ENCODE measurements at regions not wholly inside any gene's neighbourhood (a gene's known extent, or its start where the extent isn't known, plus 50 kb on each side); places are given as distances from the start of the nearest gene placed in this dataset.

GRCh38 chr11:69996451-69996850 lies 81.7 kb upstream of the ANO1 start:
- DNase-seq (ENCODE audit: insufficient read length, low spot score) (no peak), FAIRE-seq (no peak)
- TF ChIP-seq CTCF (IDR thresholded peaks at IDR 0.05; ENCODE audit: insufficient read depth, missing control alignments): no peak

- no peak for DNase-seq (ENCODE audit: insufficient read length, low spot score)
- no peak for FAIRE-seq
Observed at GRCh38 chr11:69997352-69997751, 80.8 kb upstream of the ANO1 start.

GRCh38 chr11:69999721-70000120 lies 78.4 kb upstream of the ANO1 start:
- TF ChIP-seq CTCF (IDR thresholded peaks at IDR 0.05; ENCODE audit: insufficient read depth, missing control alignments): no peak
- no peak for FAIRE-seq
- DNase-seq (ENCODE audit: insufficient read length, low spot score): no peak

More at GRCh38 chr11:69997352-69997751, 80.8 kb upstream of the ANO1 start:
- TF ChIP-seq CTCF (IDR thresholded peaks at IDR 0.05; ENCODE audit: insufficient read depth, missing control alignments): no peak

DNA sequence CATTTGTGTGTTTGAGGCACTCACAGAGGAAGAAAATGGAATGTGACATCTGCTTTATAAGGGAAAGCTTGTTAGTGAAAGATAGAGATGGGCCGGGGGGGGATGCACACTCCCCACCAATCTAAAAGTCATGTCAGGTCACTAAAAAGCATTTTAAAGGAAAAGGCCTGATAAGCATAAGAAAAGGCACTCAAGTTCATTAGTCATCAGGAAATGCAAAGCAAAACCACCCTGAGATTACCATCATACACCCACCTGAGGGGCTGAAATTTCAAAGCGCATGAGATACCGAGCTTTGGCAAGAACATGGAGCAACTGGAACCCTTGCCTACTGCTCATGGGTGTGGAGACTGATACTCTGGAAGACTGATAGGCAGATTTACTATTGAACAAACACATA lies 77.9 kb upstream of the ANO1 start:
- DNase-seq (ENCODE audit: insufficient read length, low spot score) (no peak), FAIRE-seq (no peak)
- TF ChIP-seq CTCF (IDR thresholded peaks at IDR 0.05; ENCODE audit: insufficient read depth, missing control alignments): no peak

- DNase-seq (ENCODE audit: insufficient read length, low spot score): no peak
- no peak for FAIRE-seq
- TF ChIP-seq CTCF (IDR thresholded peaks at IDR 0.05; ENCODE audit: insufficient read depth, missing control alignments): no peak
Observed at GRCh38 chr11:70001246-70001645, 76.9 kb upstream of the ANO1 start.

- FAIRE-seq (no peak), DNase-seq (ENCODE audit: insufficient read length, low spot score) (no peak)
- no peak for TF ChIP-seq CTCF (IDR thresholded peaks at IDR 0.05; ENCODE audit: insufficient read depth, missing control alignments)
Observed at GRCh38 chr11:70002433-70002832, 75.7 kb upstream of the ANO1 start.

GRCh38 chr11:70005107-70005818 lies 72.9 kb upstream of the ANO1 start:
- no peak for TF ChIP-seq CTCF (IDR thresholded peaks at IDR 0.05; ENCODE audit: insufficient read depth, missing control alignments)
- FAIRE-seq (no peak), DNase-seq (ENCODE audit: insufficient read length, low spot score) (no peak)

Data from D721Med (cell line).